ENCODE measurements at regions not wholly inside any gene's neighbourhood (a gene's known extent, or its start where the extent isn't known, plus 50 kb on each side); places are given as distances from the start of the nearest gene placed in this dataset.

DNA sequence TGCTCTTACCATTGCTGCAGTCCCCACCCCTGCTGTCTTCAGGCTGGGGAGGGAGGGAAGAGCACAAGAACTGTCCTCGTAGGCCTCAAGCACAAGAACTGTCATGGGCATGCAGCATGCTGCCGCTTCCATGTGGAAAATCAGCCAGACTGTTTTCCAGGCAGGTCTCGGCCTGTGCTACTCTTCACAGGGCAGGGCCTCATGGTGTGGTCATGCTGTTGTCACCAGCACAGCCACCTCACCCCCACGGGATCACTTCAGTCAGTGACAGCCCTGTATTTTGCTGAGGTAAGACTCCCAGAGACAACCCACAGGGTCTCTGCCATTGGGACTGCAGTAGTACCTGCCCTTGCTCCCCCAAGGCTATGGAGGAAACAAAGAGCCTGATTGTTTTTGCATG is 205.3 kb downstream of the NAP1L3 start:
- no peak overlapping the region for H3K4me2 ChIP-seq

More for the DNA sequence above, 205.3 kb downstream of the NAP1L3 start:
- WGBS (ENCODE audit: low lambda C conversion rate) = 4% methylated on average over 4 of the region's 4 CpGs
- no peak for DNase-seq
- Histone ChIP-seq H3K27ac (ENCODE audit: low read depth in 2 of 2, low read length in 1 of 2) (no peak overlapping the region), H3K27me3 (ENCODE audit: insufficient read depth) (no peaks in the 10 kb centered on the region), H3K79me2 (ENCODE audit: insufficient read depth) (no peaks in the 10 kb centered on the region), H4K20me1 (ENCODE audit: insufficient read depth) (no peaks in the 10 kb centered on the region), H3F3A (replicated peaks; ENCODE audit: insufficient read depth) (no peaks in the 10 kb centered on the region), H3K9me3 (no peaks in the 10 kb centered on the region), H3K9me2 (0 out of 2 replicates have a peak, but pooled peaks cover 3% of the 10 kb centered on the region), H3K36me3 (replicated peaks in 1 of 2; ENCODE audit: control insufficient read depth in 1 of 2, insufficient read depth in 2 of 2, low read length in 1 of 2) (no peaks in the 10 kb centered on the region), H3K4me3 (ENCODE audit: low read depth in 2 of 2, low read length in 1 of 2) (no peak overlapping the region), H2AFZ (ENCODE audit: low read depth) (no peak overlapping the region), H3K9ac (no peak overlapping the region), H3K4me1 (ENCODE audit: control insufficient read depth in 1 of 2, insufficient read depth in 2 of 2, low read depth in 1 of 2, low read length in 1 of 2) (no peaks in the 10 kb centered on the region)
- ChIA-PET POLR2A (no interaction called here), CTCF (no interaction called here)
- no peak for TF ChIP-seq USF2 (IDR thresholded peaks at IDR 0.05; ENCODE audit: borderline replicate concordance, low read depth, low read length)
- no peak for TF ChIP-seq RCOR1 (IDR thresholded peaks at IDR 0.05; ENCODE audit: low read length)
- no peak for TF ChIP-seq SMC3 (IDR thresholded peaks at IDR 0.05; ENCODE audit: low read depth, low read length)
- no peak for TF ChIP-seq RAD21 (IDR thresholded peaks at IDR 0.05; ENCODE audit: low read length)
- TF ChIP-seq, protein P1, sequence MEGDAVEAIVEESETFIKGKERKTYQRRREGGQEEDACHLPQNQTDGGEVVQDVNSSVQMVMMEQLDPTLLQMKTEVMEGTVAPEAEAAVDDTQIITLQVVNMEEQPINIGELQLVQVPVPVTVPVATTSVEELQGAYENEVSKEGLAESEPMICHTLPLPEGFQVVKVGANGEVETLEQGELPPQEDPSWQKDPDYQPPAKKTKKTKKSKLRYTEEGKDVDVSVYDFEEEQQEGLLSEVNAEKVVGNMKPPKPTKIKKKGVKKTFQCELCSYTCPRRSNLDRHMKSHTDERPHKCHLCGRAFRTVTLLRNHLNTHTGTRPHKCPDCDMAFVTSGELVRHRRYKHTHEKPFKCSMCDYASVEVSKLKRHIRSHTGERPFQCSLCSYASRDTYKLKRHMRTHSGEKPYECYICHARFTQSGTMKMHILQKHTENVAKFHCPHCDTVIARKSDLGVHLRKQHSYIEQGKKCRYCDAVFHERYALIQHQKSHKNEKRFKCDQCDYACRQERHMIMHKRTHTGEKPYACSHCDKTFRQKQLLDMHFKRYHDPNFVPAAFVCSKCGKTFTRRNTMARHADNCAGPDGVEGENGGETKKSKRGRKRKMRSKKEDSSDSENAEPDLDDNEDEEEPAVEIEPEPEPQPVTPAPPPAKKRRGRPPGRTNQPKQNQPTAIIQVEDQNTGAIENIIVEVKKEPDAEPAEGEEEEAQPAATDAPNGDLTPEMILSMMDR (IDR thresholded peaks at IDR 0.05) = no peak
- TF ChIP-seq RXRA (IDR thresholded peaks at IDR 0.05; ENCODE audit: borderline replicate concordance, low read depth) = no peak
- no peak for TF ChIP-seq ELF1 (IDR thresholded peaks at IDR 0.05)
- TF ChIP-seq REST (IDR thresholded peaks at IDR 0.05; ENCODE audit: low read depth, low read length) = no peak
- TF ChIP-seq, protein P2, sequence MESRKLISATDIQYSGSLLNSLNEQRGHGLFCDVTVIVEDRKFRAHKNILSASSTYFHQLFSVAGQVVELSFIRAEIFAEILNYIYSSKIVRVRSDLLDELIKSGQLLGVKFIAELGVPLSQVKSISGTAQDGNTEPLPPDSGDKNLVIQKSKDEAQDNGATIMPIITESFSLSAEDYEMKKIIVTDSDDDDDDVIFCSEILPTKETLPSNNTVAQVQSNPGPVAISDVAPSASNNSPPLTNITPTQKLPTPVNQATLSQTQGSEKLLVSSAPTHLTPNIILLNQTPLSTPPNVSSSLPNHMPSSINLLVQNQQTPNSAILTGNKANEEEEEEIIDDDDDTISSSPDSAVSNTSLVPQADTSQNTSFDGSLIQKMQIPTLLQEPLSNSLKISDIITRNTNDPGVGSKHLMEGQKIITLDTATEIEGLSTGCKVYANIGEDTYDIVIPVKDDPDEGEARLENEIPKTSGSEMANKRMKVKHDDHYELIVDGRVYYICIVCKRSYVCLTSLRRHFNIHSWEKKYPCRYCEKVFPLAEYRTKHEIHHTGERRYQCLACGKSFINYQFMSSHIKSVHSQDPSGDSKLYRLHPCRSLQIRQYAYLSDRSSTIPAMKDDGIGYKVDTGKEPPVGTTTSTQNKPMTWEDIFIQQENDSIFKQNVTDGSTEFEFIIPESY (IDR thresholded peaks at IDR 0.05; ENCODE audit: borderline replicate concordance, low read depth) = no peak
- TF ChIP-seq NFIC (IDR thresholded peaks at IDR 0.05; ENCODE audit: borderline replicate concordance) = no peak
- no peak for TF ChIP-seq MEF2A (IDR thresholded peaks at IDR 0.05; ENCODE audit: borderline replicate concordance, low read depth)
- TF ChIP-seq PBX3 (IDR thresholded peaks at IDR 0.05) = no peak
- TF ChIP-seq EZH2phosphoT487 (IDR thresholded peaks at IDR 0.05; ENCODE audit: borderline replicate concordance, low read depth) = no peak

Measured in SK-N-SH (cell line).